CD8-positive, alpha-beta memory T cell (primary cell): ENCODE measurements at regions not wholly inside any gene's neighbourhood (a gene's known extent, or its start where the extent isn't known, plus 50 kb on each side); places are given as distances from the start of the nearest gene placed in this dataset.

Experiments
- CTCF ChIA-PET: fragments of 350-600 bp; sonication (Branson Sonifier 250); formaldehyde crosslinking; loops from one replicate; lab custom pipeline; 2021; ENCODE audit warnings: antibody characterized with exemption; lab: Charles Lee
- POLR2A ChIA-PET: fragments of 350-600 bp; sonication (Branson Sonifier 250); formaldehyde crosslinking; loops from one replicate; lab custom pipeline; 2021; ENCODE audit warnings: antibody characterized with exemption; lab: Charles Lee
- DNase-seq, 5 donors: peaks; one replicate each; pipeline versions ENCODE4 v3.0.0 to v3.0.0-alpha.2; 2020 to 2022; ENCODE audit warnings: mixed read lengths in 1 of 5
- H3K27ac ChIP-seq: one replicate; pipeline ENCODE4 v1.7.0; 2013; ENCODE audit warnings: low read depth, mild to moderate bottlenecking, low read length, moderate library complexity
- H3K27me3 ChIP-seq: 2 replicates; pipeline ENCODE4 v1.7.0; 2013; ENCODE audit warnings: low read length, mild to moderate bottlenecking; ENCODE audit not compliant: insufficient read depth, poor library complexity, severe bottlenecking
- H3K36me3 ChIP-seq: 2 replicates; pipeline ENCODE4 v1.7.0; 2013; ENCODE audit warnings: mild to moderate bottlenecking, low read length, moderate library complexity; ENCODE audit not compliant: insufficient read depth
- H3K4me1 ChIP-seq: 2 replicates; pipeline ENCODE4 v1.7.0; 2013; ENCODE audit warnings: mild to moderate bottlenecking, low read length, moderate library complexity; ENCODE audit not compliant: insufficient read depth
- H3K4me3 ChIP-seq: 2 replicates; pipeline ENCODE4 v1.7.0; 2013; ENCODE audit warnings: mild to moderate bottlenecking, low read length
- H3K9me3 ChIP-seq: 2 replicates; pipeline ENCODE4 v1.7.0; 2013; ENCODE audit warnings: mild to moderate bottlenecking, low read length
- H3K27ac Mint-ChIP-seq, 8 donors: one replicate each; pipeline ENCODE4 v1.8.0; 2020 to 2021; ENCODE audit warnings: mixed read lengths in 8 of 8, mild to moderate bottlenecking in 6 of 8, inconsistent platforms in 3 of 8, moderate library complexity in 3 of 8
- H3K27me3 Mint-ChIP-seq, 2 donors: one replicate each; pipeline ENCODE4 v1.8.0; 2020 to 2021; ENCODE audit warnings: mixed read lengths in 2 of 2, mild to moderate bottlenecking in 1 of 2, moderate library complexity in 1 of 2
- H3K36me3 Mint-ChIP-seq, 3 donors: one replicate each; pipeline ENCODE4 v1.8.0; 2020 to 2021; ENCODE audit warnings: mixed read lengths in 3 of 3, inconsistent platforms in 1 of 3, mild to moderate bottlenecking in 1 of 3
- H3K4me1 Mint-ChIP-seq, 3 donors: one replicate each; pipeline ENCODE4 v1.8.0; 2020 to 2021; ENCODE audit warnings: mixed read lengths in 3 of 3, inconsistent platforms in 1 of 3, mild to moderate bottlenecking in 1 of 3
- H3K4me3 Mint-ChIP-seq, 7 donors: one replicate each; pipeline ENCODE4 v1.8.0; 2020 to 2021; ENCODE audit warnings: mixed read lengths in 7 of 7, mild to moderate bottlenecking in 6 of 7, moderate library complexity in 4 of 7, inconsistent platforms in 2 of 7
- H3K9me3 Mint-ChIP-seq, 5 donors: one replicate each; pipeline ENCODE4 v1.8.0; 2020 to 2022; ENCODE audit warnings: mixed read lengths in 5 of 5, mild to moderate bottlenecking in 3 of 5, moderate library complexity in 2 of 5, inconsistent platforms in 1 of 5

- Mint-ChIP-seq H3K27me3 (peaks cover 0 to 6% of the 10 kb centered on the region in 2 donors), H3K4me1 (no peaks in the 10 kb centered on the region), H3K9me3 (peaks cover 4 to 12% (median 9%) of the 10 kb centered on the region in 5 donors), H3K36me3 (no peaks in the 10 kb centered on the region), H3K4me3 (no peak overlapping the region), H3K27ac (no peak overlapping the region)
- Histone ChIP-seq H3K27me3 (no peaks in the 10 kb centered on the region), H3K36me3 (no peaks in the 10 kb centered on the region), H3K27ac (no peak overlapping the region), H3K9me3 (no peaks in the 10 kb centered on the region), H3K4me3 (no peak overlapping the region), H3K4me1 (no peaks in the 10 kb centered on the region)
- ChIA-PET POLR2A (no interaction called here), CTCF (no interaction called here)
- no peak for DNase-seq
Observed at GRCh38 chr4:57265831-57266582, 155.8 kb upstream of the IGFBP7 start.

GRCh38 chr4:57254754-57255153, 144.6 kb upstream of the IGFBP7 start:
- CTCF ChIA-PET = interaction anchor here (1.3 kb wide), 1 partner anchor 12 kb away, joined by 3 read pairs; no protein-coding TSS in a partner anchor
- no peaks in the 10 kb centered on the region for H3K27me3 Mint-ChIP-seq
- H3K27ac Mint-ChIP-seq = no peak overlapping the region
- POLR2A ChIA-PET = no interaction called here
- H3K9me3 ChIP-seq = no peaks in the 10 kb centered on the region
- no peaks in the 10 kb centered on the region for H3K36me3 ChIP-seq
- no peak overlapping the region for H3K27ac ChIP-seq
- H3K4me1 Mint-ChIP-seq = no peaks in the 10 kb centered on the region
- no peaks in the 10 kb centered on the region for H3K4me1 ChIP-seq
- H3K4me3 ChIP-seq = no peak overlapping the region
- H3K27me3 ChIP-seq = no peaks in the 10 kb centered on the region
- DNase-seq = no peak
- H3K4me3 Mint-ChIP-seq = no peak overlapping the region
- no peaks in the 10 kb centered on the region for H3K36me3 Mint-ChIP-seq
- H3K9me3 Mint-ChIP-seq = peaks cover 0 to 9% (median 6%) of the 10 kb centered on the region in 5 donors

GRCh38 chr4:57249083-57249482, 138.9 kb upstream of the IGFBP7 start:
- peaks cover 0 to 5% (median 0%) of the 10 kb centered on the region in 5 donors for H3K9me3 Mint-ChIP-seq
- no peak overlapping the region for H3K4me3 Mint-ChIP-seq
- ChIA-PET CTCF (no interaction called here), POLR2A (no interaction called here)
- H3K4me1 Mint-ChIP-seq = no peaks in the 10 kb centered on the region
- H3K4me1 ChIP-seq = no peaks in the 10 kb centered on the region
- H3K27ac Mint-ChIP-seq = no peak overlapping the region
- no peaks in the 10 kb centered on the region for H3K27me3 ChIP-seq
- peaks cover 3 to 6% of the 10 kb centered on the region in 2 donors for H3K27me3 Mint-ChIP-seq
- no peaks in the 10 kb centered on the region for H3K36me3 Mint-ChIP-seq
- no peak for DNase-seq
- no peaks in the 10 kb centered on the region for H3K9me3 ChIP-seq
- no peak overlapping the region for H3K27ac ChIP-seq
- no peak overlapping the region for H3K4me3 ChIP-seq
- H3K36me3 ChIP-seq = no peaks in the 10 kb centered on the region

GRCh38 chr4:57243076-57243475, 132.9 kb upstream of the IGFBP7 start:
- H3K36me3 ChIP-seq = no peaks in the 10 kb centered on the region
- no peaks in the 10 kb centered on the region for H3K4me1 ChIP-seq
- no peak overlapping the region for H3K4me3 Mint-ChIP-seq
- no peaks in the 10 kb centered on the region for H3K9me3 ChIP-seq
- CTCF ChIA-PET = no interaction called here
- H3K27me3 Mint-ChIP-seq = peaks cover 3 to 6% of the 10 kb centered on the region in 2 donors
- H3K4me1 Mint-ChIP-seq = no peaks in the 10 kb centered on the region
- no peak overlapping the region for H3K27ac Mint-ChIP-seq
- DNase-seq = no peak
- no peaks in the 10 kb centered on the region for H3K27me3 ChIP-seq
- POLR2A ChIA-PET = no interaction called here
- H3K9me3 Mint-ChIP-seq = peaks cover 0 to 6% (median 5%) of the 10 kb centered on the region in 5 donors
- no peak overlapping the region for H3K27ac ChIP-seq
- no peak overlapping the region for H3K4me3 ChIP-seq
- H3K36me3 Mint-ChIP-seq = no peaks in the 10 kb centered on the region

- no peaks in the 10 kb centered on the region for H3K4me1 ChIP-seq
- H3K36me3 ChIP-seq = no peaks in the 10 kb centered on the region
- no peaks in the 10 kb centered on the region for H3K27me3 ChIP-seq
- no peak for DNase-seq
- H3K36me3 Mint-ChIP-seq = no peaks in the 10 kb centered on the region
- no peak overlapping the region for H3K27ac Mint-ChIP-seq
- POLR2A ChIA-PET = no interaction called here
- H3K27me3 Mint-ChIP-seq = no peaks in the 10 kb centered on the region
- no peaks in the 10 kb centered on the region for H3K4me1 Mint-ChIP-seq
- H3K9me3 Mint-ChIP-seq = peaks cover 0 to 2% (median 0%) of the 10 kb centered on the region in 5 donors
- no peak overlapping the region for H3K4me3 Mint-ChIP-seq
- no peak overlapping the region for H3K4me3 ChIP-seq
- H3K27ac ChIP-seq = no peak overlapping the region
- CTCF ChIA-PET = no interaction called here
- H3K9me3 ChIP-seq = no peaks in the 10 kb centered on the region
Observed at GRCh38 chr4:57234252-57234775, 124.1 kb upstream of the IGFBP7 start.

GRCh38 chr4:57233386-57233785, 123.2 kb upstream of the IGFBP7 start:
- no peaks in the 10 kb centered on the region for H3K4me1 Mint-ChIP-seq
- Histone ChIP-seq H3K9me3 (no peaks in the 10 kb centered on the region), H3K27me3 (no peaks in the 10 kb centered on the region), H3K4me3 (no peak overlapping the region), H3K36me3 (no peaks in the 10 kb centered on the region), H3K27ac (no peak overlapping the region), H3K4me1 (no peaks in the 10 kb centered on the region)
- no peak for DNase-seq
- H3K36me3 Mint-ChIP-seq = no peaks in the 10 kb centered on the region
- ChIA-PET CTCF (no interaction called here), POLR2A (no interaction called here)
- H3K9me3 Mint-ChIP-seq = peaks cover 0 to 2% (median 0%) of the 10 kb centered on the region in 5 donors
- peaks cover 0 to 2% of the 10 kb centered on the region in 2 donors for H3K27me3 Mint-ChIP-seq
- no peak overlapping the region for H3K4me3 Mint-ChIP-seq
- H3K27ac Mint-ChIP-seq = no peak overlapping the region

- Histone ChIP-seq H3K4me3 (no peak overlapping the region), H3K4me1 (no peaks in the 10 kb centered on the region), H3K27me3 (no peaks in the 10 kb centered on the region), H3K27ac (no peak overlapping the region), H3K9me3 (no peaks in the 10 kb centered on the region), H3K36me3 (no peaks in the 10 kb centered on the region)
- H3K36me3 Mint-ChIP-seq = no peaks in the 10 kb centered on the region
- no peak overlapping the region for H3K4me3 Mint-ChIP-seq
- DNase-seq = no peak
- peaks cover 0 to 2% (median 0%) of the 10 kb centered on the region in 5 donors for H3K9me3 Mint-ChIP-seq
- ChIA-PET CTCF (no interaction called here), POLR2A (no interaction called here)
- peaks cover 1 to 8% of the 10 kb centered on the region in 2 donors for H3K27me3 Mint-ChIP-seq
- no peak overlapping the region for H3K27ac Mint-ChIP-seq
- H3K4me1 Mint-ChIP-seq = no peaks in the 10 kb centered on the region
Observed at GRCh38 chr4:57231781-57232180, 121.6 kb upstream of the IGFBP7 start.

GRCh38 chr4:57220734-57221133, 110.5 kb upstream of the IGFBP7 start:
- POLR2A ChIA-PET = no interaction called here
- peaks cover 0 to 5% (median 0%) of the 10 kb centered on the region in 5 donors for H3K9me3 Mint-ChIP-seq
- no peaks in the 10 kb centered on the region for H3K36me3 Mint-ChIP-seq
- no peaks in the 10 kb centered on the region for H3K9me3 ChIP-seq
- DNase-seq = no peak
- H3K4me3 ChIP-seq = no peak overlapping the region
- no peaks in the 10 kb centered on the region for H3K4me1 ChIP-seq
- H3K27ac Mint-ChIP-seq = no peak overlapping the region
- no peaks in the 10 kb centered on the region for H3K36me3 ChIP-seq
- H3K27me3 ChIP-seq = no peaks in the 10 kb centered on the region
- no peak overlapping the region for H3K27ac ChIP-seq
- no peaks in the 10 kb centered on the region for H3K4me1 Mint-ChIP-seq
- H3K27me3 Mint-ChIP-seq = peaks cover 0 to 2% of the 10 kb centered on the region in 2 donors
- CTCF ChIA-PET = no interaction called here
- no peak overlapping the region for H3K4me3 Mint-ChIP-seq
